ENCODE measurements at regions not wholly inside any gene's neighbourhood (a gene's known extent, or its start where the extent isn't known, plus 50 kb on each side); places are given as distances from the start of the nearest gene placed in this dataset.

DNA sequence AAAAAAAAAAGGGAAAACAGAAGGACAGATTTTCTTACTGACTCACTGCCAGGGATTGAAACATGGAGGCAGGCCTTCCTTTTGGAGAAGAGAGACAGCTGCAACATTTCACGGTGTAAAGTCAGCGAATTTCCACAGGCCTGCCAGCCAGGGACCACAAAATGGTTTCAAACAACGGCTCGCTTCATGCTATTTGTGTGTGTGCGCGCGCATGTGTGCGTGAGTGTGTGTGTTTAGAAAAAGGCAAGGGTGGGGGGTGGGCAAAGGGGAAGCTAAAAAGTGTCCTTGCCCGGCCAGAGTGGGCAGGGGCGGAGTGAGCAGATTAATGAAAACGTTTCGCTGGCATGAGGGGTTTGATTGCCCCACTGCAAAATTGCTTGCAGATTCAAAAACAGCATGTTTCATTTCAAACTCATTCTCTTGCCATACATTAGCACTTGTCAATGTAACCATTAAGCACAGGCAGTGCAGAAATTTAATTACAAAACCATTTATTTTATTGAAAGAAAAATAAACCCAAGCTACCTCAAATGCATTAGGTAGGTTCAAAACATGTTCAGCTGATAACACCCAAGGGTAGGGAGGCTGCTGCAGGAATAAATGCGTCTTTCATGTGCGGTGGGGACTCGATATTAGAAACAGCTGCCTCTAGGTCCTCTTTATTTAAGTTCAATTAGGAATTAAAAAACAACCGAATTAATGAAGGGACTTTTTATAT lies 182.1 kb upstream of the SIX2 start:
- Histone ChIP-seq H3K4me3 (peak overlapping the region; percentile 50), H3K9me3 (ENCODE audit: low read depth, low read length) (no peaks in the 10 kb centered on the region), H3K27ac (peak overlapping the region; percentile 52), H3K9ac (ENCODE audit: insufficient read length) (peak overlapping the region; percentile 14), H3K36me3 (ENCODE audit: insufficient read depth, low read length) (no peaks in the 10 kb centered on the region)
- TF ChIP-seq EZH2 (IDR thresholded peaks at IDR 0.05): no peak
- no peak for TF ChIP-seq POLR2AphosphoS5 (IDR thresholded peaks at IDR 0.05; ENCODE audit: borderline replicate concordance, low read depth, low read length)
- TF ChIP-seq FOXP2 (optimal IDR thresholded peaks at IDR 0.05; ENCODE audit: control extremely low read depth, extremely low read length, insufficient read depth): no peak
- no peak for DNase-seq (ENCODE audit: low read depth, low spot score)

DNA sequence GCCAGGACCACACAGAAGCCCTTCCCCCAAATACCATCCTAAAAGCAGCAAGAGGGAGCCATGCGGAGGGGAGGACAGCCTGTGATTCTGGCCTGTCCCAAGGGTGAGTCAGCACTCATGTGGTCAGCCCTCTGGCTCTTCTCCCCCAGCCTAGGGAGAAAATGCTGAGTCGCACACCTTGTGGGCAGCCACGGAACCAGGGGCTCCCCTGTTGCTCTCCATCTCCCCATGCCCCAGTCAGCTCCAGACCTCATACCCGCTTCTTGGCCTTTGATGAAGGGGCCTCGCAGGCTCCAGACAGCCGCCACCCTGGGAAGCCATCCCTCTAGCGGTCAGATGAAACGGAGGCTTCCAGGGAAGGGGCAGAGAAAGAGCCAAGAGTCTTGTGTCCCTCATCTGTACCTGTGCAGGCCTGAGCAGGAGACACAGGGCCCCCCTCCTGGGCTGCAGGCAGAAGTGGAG lies 181.3 kb upstream of the SIX2 start:
- H3K27ac ChIP-seq: no peak overlapping the region
- no peaks in the 10 kb centered on the region for H3K36me3 ChIP-seq (ENCODE audit: insufficient read depth, low read length)
- H3K9ac ChIP-seq (ENCODE audit: insufficient read length): no peak overlapping the region
- H3K4me3 ChIP-seq: no peak overlapping the region
- H3K9me3 ChIP-seq (ENCODE audit: low read depth, low read length): no peaks in the 10 kb centered on the region
- TF ChIP-seq POLR2AphosphoS5 (IDR thresholded peaks at IDR 0.05; ENCODE audit: borderline replicate concordance, low read depth, low read length) (no peak), EZH2 (IDR thresholded peaks at IDR 0.05) (no peak), FOXP2 (optimal IDR thresholded peaks at IDR 0.05; ENCODE audit: control extremely low read depth, extremely low read length, insufficient read depth) (no peak)
- DNase-seq (ENCODE audit: low read depth, low spot score): no peak

DNA sequence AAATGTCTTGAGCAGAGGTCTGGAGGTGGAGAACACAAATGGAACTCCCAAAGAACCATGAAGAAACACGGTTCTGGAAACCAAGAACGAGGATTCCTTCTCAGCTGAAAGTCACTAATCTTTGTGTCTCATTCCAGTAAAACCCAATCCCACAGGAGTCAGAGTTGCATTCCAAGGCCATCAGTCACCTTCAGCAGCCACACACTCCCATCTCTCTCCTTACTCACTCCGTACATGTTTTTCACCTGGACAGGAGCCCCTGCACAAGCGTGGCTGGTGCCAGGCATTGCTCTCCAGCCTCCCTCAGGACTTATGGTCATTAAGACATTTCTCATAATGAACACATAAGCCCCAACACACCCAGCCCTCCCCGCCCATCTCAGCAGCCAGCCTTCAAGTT lies 175.4 kb upstream of the SIX2 start:
- DNase-seq (ENCODE audit: low read depth, low spot score): no peak
- Histone ChIP-seq H3K36me3 (ENCODE audit: insufficient read depth, low read length) (no peaks in the 10 kb centered on the region), H3K9me3 (ENCODE audit: low read depth, low read length) (no peaks in the 10 kb centered on the region), H3K9ac (ENCODE audit: insufficient read length) (no peak overlapping the region), H3K4me3 (no peak overlapping the region), H3K27ac (no peak overlapping the region)
- TF ChIP-seq EZH2 (IDR thresholded peaks at IDR 0.05) (no peak), FOXP2 (optimal IDR thresholded peaks at IDR 0.05; ENCODE audit: control extremely low read depth, extremely low read length, insufficient read depth) (no peak), POLR2AphosphoS5 (IDR thresholded peaks at IDR 0.05; ENCODE audit: borderline replicate concordance, low read depth, low read length) (no peak)

DNA sequence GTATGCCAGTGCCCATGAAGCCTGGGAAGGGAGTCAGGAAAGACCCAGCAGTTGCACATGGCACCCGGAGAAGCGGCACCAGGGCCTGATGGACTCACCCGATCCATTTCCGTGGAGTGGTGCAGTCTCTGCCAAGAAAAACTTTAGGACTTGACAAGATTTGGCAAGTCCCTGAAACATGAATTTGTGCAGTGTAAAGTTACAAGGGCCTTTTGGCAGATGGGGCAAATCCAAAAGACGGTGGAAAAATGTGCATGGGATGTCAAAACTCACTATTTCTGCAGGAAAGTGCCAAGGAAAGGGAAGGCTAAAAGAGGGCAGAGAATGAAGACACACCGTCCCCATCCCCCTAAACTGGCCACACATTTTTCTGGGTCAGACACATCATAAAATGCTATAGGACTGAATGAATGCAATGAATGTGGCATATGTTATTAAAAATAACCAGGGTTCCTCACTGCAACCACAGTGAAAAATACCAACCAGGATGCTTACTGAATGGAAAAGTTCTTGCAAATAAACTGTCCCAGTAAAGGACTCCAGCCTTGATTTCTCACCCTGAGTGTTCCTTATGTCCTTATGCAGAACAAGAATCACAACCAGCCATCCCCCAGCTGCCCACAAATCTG lies 173.5 kb upstream of the SIX2 start:
- no peak for DNase-seq (ENCODE audit: low read depth, low spot score)

DNA sequence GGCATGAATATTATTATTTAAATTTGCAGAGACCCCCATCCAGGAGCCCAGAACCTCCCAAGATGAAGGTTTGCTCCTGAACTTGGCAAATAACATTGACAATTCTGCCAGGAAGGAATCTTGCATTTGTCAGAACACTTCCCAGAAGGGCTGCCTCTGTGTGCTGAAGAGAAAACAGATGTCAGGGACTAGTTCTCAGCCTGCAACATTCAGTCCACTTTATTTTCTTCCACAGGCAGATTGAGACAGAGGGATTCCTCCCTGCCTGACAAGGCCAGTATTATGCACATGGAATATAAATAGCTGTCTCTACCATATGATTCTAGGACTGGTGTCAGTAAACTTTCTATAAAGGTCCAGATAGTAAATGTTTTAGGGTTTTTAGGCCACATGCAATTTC lies 171.5 kb upstream of the SIX2 start:
- Histone ChIP-seq H3K4me3 (no peak overlapping the region), H3K9ac (ENCODE audit: insufficient read length) (no peak overlapping the region), H3K27ac (no peak overlapping the region), H3K9me3 (ENCODE audit: low read depth, low read length) (no peaks in the 10 kb centered on the region), H3K36me3 (ENCODE audit: insufficient read depth, low read length) (no peaks in the 10 kb centered on the region)
- no peak for DNase-seq (ENCODE audit: low read depth, low spot score)
- TF ChIP-seq EZH2 (IDR thresholded peaks at IDR 0.05) (no peak), FOXP2 (optimal IDR thresholded peaks at IDR 0.05; ENCODE audit: control extremely low read depth, extremely low read length, insufficient read depth) (no peak), POLR2AphosphoS5 (IDR thresholded peaks at IDR 0.05; ENCODE audit: borderline replicate concordance, low read depth, low read length) (no peak)

More for the DNA sequence above, 173.5 kb upstream of the SIX2 start:
- Histone ChIP-seq H3K9ac (ENCODE audit: insufficient read length) (no peak overlapping the region), H3K9me3 (ENCODE audit: low read depth, low read length) (no peaks in the 10 kb centered on the region), H3K4me3 (no peak overlapping the region), H3K36me3 (ENCODE audit: insufficient read depth, low read length) (no peaks in the 10 kb centered on the region), H3K27ac (no peak overlapping the region)
- TF ChIP-seq POLR2AphosphoS5 (IDR thresholded peaks at IDR 0.05; ENCODE audit: borderline replicate concordance, low read depth, low read length) (no peak), EZH2 (IDR thresholded peaks at IDR 0.05) (no peak), FOXP2 (optimal IDR thresholded peaks at IDR 0.05; ENCODE audit: control extremely low read depth, extremely low read length, insufficient read depth) (no peak)

DNA sequence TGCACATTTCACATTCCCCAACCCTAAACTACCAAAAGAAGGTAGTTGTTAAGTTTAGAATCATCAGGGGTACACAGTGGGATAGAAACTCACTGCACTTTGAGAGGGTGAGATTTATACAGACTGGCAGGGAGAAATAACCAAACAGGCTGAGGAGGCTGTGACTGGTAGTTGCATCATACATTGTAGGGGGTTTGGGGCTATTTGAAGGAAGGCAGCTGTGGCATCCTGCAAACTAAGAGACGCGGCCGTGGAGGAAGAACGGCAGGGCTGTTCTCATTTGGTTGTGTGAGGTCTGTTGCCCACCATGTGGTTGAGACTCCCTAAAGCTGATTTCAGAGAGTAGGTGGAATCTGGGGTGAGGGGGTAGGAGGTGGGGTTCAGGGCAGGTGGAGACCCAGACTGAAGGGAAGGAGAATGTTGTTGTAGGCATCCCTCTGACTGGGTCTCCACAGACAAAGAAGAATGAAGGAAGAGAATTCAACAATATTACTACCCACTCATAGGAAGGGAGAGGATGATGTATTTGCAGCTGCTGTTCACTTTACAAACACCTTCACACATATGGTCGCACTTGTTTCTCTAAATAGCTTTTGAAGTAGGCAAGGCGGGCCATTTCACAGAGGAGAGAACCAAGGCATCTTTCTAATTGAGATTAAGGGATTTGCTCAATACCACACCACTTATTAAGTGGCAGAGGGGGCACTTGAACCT lies 170.9 kb upstream of the SIX2 start:
- no peak overlapping the region for H3K9ac ChIP-seq (ENCODE audit: insufficient read length)
- no peak for DNase-seq (ENCODE audit: low read depth, low spot score)
- TF ChIP-seq FOXP2 (optimal IDR thresholded peaks at IDR 0.05; ENCODE audit: control extremely low read depth, extremely low read length, insufficient read depth): no peak
- TF ChIP-seq POLR2AphosphoS5 (IDR thresholded peaks at IDR 0.05; ENCODE audit: borderline replicate concordance, low read depth, low read length): no peak
- TF ChIP-seq EZH2 (IDR thresholded peaks at IDR 0.05): no peak
- no peaks in the 10 kb centered on the region for H3K36me3 ChIP-seq (ENCODE audit: insufficient read depth, low read length)
- H3K9me3 ChIP-seq (ENCODE audit: low read depth, low read length): no peaks in the 10 kb centered on the region
- H3K27ac ChIP-seq: no peak overlapping the region
- no peak overlapping the region for H3K4me3 ChIP-seq

DNA sequence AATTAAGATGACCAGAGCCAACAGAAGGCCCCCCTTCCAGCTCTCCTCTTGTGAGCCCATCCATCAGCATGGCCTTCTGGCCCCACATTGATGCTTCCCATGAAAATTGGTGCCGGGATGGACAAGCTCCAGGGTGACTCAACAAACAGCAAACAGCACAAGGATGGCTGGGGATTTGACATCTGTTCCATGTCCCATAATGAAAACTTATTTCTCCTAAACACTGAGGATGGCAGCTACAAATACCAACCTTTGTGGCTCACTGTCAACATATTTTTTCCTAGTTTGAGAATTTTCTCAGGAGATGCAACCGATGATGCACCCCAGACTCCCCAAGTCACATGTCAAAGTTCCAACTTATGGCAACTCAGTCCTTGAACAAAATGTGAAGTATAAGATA lies 169.6 kb upstream of the SIX2 start:
- DNase-seq (ENCODE audit: low read depth, low spot score): no peak
- no peaks in the 10 kb centered on the region for H3K36me3 ChIP-seq (ENCODE audit: insufficient read depth, low read length)
- no peak overlapping the region for H3K27ac ChIP-seq

DNA sequence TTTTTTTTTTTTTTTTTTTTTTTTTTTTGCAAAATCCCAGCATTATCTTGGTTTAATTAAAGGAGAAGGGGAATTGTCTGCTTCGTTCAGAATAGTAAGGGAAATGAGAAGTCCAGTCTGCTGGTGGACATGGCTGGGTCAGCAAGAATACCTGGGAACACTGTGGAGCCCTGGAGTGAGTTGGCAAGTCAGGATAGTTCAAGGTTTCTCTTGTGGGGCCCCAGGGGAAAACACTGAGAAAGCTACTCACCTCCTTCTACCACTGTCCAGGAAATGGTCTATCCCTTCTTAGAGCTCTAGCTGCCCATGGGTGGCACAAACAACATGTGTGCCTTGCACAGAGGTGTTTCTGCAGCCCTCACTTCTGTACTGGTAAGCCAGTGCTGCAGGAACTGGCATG lies 169.1 kb upstream of the SIX2 start:
- no peak overlapping the region for H3K9ac ChIP-seq (ENCODE audit: insufficient read length)
- DNase-seq (ENCODE audit: low read depth, low spot score): no peak
- H3K4me3 ChIP-seq: no peak overlapping the region; the same call in 1 of the 2 replicates
- H3K9me3 ChIP-seq (ENCODE audit: low read depth, low read length): no peaks in the 10 kb centered on the region
- no peak overlapping the region for H3K27ac ChIP-seq
- no peak for TF ChIP-seq FOXP2 (optimal IDR thresholded peaks at IDR 0.05; ENCODE audit: control extremely low read depth, extremely low read length, insufficient read depth)
- no peak for TF ChIP-seq POLR2AphosphoS5 (IDR thresholded peaks at IDR 0.05; ENCODE audit: borderline replicate concordance, low read depth, low read length)
- TF ChIP-seq EZH2 (IDR thresholded peaks at IDR 0.05): no peak
- no peaks in the 10 kb centered on the region for H3K36me3 ChIP-seq (ENCODE audit: insufficient read depth, low read length)

More for the DNA sequence above, 169.6 kb upstream of the SIX2 start:
- no peak for TF ChIP-seq FOXP2 (optimal IDR thresholded peaks at IDR 0.05; ENCODE audit: control extremely low read depth, extremely low read length, insufficient read depth)
- no peak for TF ChIP-seq POLR2AphosphoS5 (IDR thresholded peaks at IDR 0.05; ENCODE audit: borderline replicate concordance, low read depth, low read length)
- no peak for TF ChIP-seq EZH2 (IDR thresholded peaks at IDR 0.05)
- no peak overlapping the region for H3K9ac ChIP-seq (ENCODE audit: insufficient read length)
- H3K4me3 ChIP-seq: no peak overlapping the region
- no peaks in the 10 kb centered on the region for H3K9me3 ChIP-seq (ENCODE audit: low read depth, low read length)
